T-helper 2 cell treated with Interferon-gamma antibody and Interleukin-4, amounts not matched to agents 5 μg/mL and 100 μg/mL, for 36 hours (primary cell): ENCODE measurements at regions not wholly inside any gene's neighbourhood (a gene's known extent, or its start where the extent isn't known, plus 50 kb on each side); places are given as distances from the start of the nearest gene placed in this dataset.

Experiments used
- DNase-seq: peaks from one replicate; pipeline ENCODE4 v3.0.0; 2021; ENCODE audit warnings: low spot score
- H3K27ac Mint-ChIP-seq: one replicate; pipeline ENCODE4 v1.8.0; 2021; ENCODE audit warnings: mild to moderate bottlenecking, mixed read lengths
- H3K27me3 Mint-ChIP-seq: one replicate; pipeline ENCODE4 v1.8.0; 2021; ENCODE audit warnings: low read depth, mixed read lengths
- H3K36me3 Mint-ChIP-seq: one replicate; pipeline ENCODE4 v1.8.0; 2021; ENCODE audit warnings: low read depth, mixed read lengths
- H3K4me1 Mint-ChIP-seq: one replicate; pipeline ENCODE4 v1.8.0; 2021; ENCODE audit warnings: low read depth, mixed read lengths
- H3K4me3 Mint-ChIP-seq: one replicate; pipeline ENCODE4 v1.8.0; 2022; ENCODE audit warnings: mild to moderate bottlenecking, moderate library complexity, mixed read lengths
- H3K9me3 Mint-ChIP-seq: one replicate; pipeline ENCODE4 v1.8.0; 2021; ENCODE audit warnings: mixed read lengths

DNA sequence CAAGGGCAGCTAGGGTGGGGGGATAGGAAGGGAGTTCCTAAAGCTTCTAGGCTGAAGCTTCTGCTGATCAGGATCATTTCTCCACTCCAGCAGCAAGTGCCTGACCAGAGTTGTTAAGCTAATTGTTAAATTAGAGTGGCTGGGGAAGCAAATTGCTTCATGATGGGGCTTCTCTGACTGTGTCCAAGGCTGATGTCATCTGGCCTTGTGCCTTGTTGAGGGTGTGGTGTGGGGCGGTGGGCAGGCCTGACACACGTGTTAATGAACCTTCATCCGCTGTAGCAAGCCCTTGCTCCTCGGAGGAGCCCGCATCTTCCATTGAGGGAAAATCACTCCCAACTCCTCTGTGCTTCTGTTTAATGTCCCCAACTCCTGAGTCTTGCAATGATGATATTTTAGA lies 84.3 kb upstream of the ROPN1 start:
- H3K4me1 Mint-ChIP-seq, result no peaks in the 10 kb centered on the region
- peaks cover 6% of the 10 kb centered on the region for H3K27me3 Mint-ChIP-seq
- H3K27ac Mint-ChIP-seq, result no peak overlapping the region
- no peak overlapping the region for H3K4me3 Mint-ChIP-seq
- DNase-seq, result no peak
- no peaks in the 10 kb centered on the region for H3K36me3 Mint-ChIP-seq
- H3K9me3 Mint-ChIP-seq, result no peaks in the 10 kb centered on the region

DNA sequence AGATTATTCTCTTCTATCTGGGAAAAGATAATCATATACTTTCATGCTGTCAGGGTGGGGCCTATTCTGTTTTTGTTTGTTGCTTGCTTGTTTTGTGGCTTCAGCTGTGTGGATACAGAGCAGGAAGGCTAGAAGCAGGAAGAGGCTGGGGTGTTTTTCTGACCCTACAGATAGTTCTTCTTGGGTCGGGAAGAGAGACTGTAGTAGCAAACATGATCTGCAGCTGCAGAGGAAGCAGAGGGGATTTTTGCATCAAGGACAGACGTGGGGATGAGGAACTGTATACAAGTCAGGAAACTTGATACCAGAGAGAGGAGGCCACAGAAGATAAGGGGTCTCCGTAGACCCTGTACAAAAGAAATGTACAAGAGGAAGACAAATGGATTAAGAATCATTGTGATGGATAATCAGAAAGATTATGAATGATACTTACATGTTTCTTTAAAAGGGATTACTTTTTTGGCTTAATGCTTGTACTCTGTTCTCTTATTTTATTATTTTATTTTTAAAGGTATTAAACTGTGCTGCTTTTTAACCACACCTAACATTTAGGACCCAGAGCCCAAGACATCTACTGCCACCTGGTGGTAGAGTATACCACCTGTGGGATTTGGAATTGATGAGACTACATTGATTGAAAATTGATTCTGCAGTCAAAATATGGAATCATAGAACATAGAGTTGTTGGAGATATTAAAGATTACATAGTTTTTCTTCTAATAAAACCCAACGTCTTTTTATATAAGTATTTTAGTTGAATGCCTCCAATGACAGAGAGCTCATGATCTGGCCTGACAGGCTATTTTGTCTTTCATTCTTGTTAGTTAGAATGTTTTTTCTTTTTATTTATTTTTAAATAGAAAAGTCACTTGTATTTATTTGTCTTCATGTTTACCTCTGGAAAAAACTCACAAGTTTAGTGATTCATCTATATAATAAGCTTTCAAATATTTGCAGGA lies 87.3 kb upstream of the ROPN1 start:
- no peak for DNase-seq
- H3K9me3 Mint-ChIP-seq, result no peaks in the 10 kb centered on the region
- H3K27me3 Mint-ChIP-seq, result peaks cover 3% of the 10 kb centered on the region
- no peak overlapping the region for H3K27ac Mint-ChIP-seq
- H3K36me3 Mint-ChIP-seq, result no peaks in the 10 kb centered on the region
- H3K4me1 Mint-ChIP-seq, result no peaks in the 10 kb centered on the region
- no peak overlapping the region for H3K4me3 Mint-ChIP-seq

GRCh38 chr3:124079912-124080276 lies 88.0 kb upstream of the ROPN1 start:
- H3K4me3 Mint-ChIP-seq, result no peak overlapping the region
- H3K36me3 Mint-ChIP-seq, result no peaks in the 10 kb centered on the region
- no peak overlapping the region for H3K27ac Mint-ChIP-seq
- no peak for DNase-seq
- no peaks in the 10 kb centered on the region for H3K9me3 Mint-ChIP-seq
- H3K4me1 Mint-ChIP-seq, result no peaks in the 10 kb centered on the region
- H3K27me3 Mint-ChIP-seq, result peaks cover 3% of the 10 kb centered on the region

- H3K36me3 Mint-ChIP-seq, result no peaks in the 10 kb centered on the region
- H3K4me1 Mint-ChIP-seq, result no peaks in the 10 kb centered on the region
- no peak overlapping the region for H3K27ac Mint-ChIP-seq
- peaks cover 12% of the 10 kb centered on the region for H3K27me3 Mint-ChIP-seq
- no peak for DNase-seq
- no peaks in the 10 kb centered on the region for H3K9me3 Mint-ChIP-seq
- no peak overlapping the region for H3K4me3 Mint-ChIP-seq
Observed at GRCh38 chr3:124082343-124082742, 90.4 kb upstream of the ROPN1 start.

GRCh38 chr3:124084022-124084881 lies 92.3 kb upstream of the ROPN1 start:
- DNase-seq, result no peak
- H3K27ac Mint-ChIP-seq, result no peak overlapping the region
- no peak overlapping the region for H3K4me3 Mint-ChIP-seq
- peaks cover 12% of the 10 kb centered on the region for H3K27me3 Mint-ChIP-seq
- no peaks in the 10 kb centered on the region for H3K9me3 Mint-ChIP-seq
- no peaks in the 10 kb centered on the region for H3K4me1 Mint-ChIP-seq
- H3K36me3 Mint-ChIP-seq, result no peaks in the 10 kb centered on the region

DNA sequence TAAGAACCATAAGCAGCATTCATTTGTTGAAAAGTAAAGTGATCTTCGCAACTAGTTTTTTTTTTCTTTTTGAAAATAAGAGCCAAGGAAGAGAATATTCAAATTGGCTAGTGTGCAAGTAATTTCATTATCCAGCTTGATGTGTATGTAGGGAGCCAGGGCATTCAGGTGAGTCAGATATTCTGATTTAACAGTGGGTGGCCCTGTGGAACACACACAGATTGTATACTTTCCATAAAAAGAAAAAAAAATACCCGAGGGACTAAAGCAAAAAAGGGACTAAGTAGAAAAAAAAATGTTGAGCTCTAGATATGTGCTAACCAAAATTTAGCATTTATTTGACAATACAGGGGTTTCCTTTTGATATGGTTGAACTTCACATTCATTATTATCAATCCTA lies 96.9 kb upstream of the ROPN1 start:
- no peaks in the 10 kb centered on the region for H3K9me3 Mint-ChIP-seq
- H3K36me3 Mint-ChIP-seq, result no peaks in the 10 kb centered on the region
- no peak overlapping the region for H3K27ac Mint-ChIP-seq
- H3K4me1 Mint-ChIP-seq, result no peaks in the 10 kb centered on the region
- no peak overlapping the region for H3K4me3 Mint-ChIP-seq
- no peak for DNase-seq
- H3K27me3 Mint-ChIP-seq, result peaks cover 14% of the 10 kb centered on the region

DNA sequence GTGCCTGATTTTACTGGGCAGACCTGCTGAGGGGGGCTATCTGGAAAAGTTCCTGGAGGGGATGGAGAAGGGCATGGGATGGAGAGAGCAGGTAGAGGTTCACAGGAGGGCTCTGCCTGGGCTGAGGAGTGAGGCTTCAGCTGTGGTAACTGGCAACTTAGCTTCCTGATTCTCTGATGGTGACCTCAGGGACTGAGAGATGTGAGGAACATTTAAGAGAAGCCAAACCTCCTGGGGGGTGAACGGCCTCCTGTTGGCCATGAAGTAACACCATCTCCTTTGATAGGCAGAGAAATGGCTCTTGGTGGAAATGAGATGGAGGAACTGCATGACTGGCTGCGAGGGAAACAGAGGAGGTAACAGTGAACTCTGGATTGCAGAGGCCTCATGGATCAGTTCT lies 97.3 kb upstream of the ROPN1 start:
- Mint-ChIP-seq H3K9me3 (no peaks in the 10 kb centered on the region), H3K4me3 (no peak overlapping the region), H3K27me3 (peaks cover 14% of the 10 kb centered on the region), H3K27ac (no peak overlapping the region), H3K4me1 (no peaks in the 10 kb centered on the region), H3K36me3 (no peaks in the 10 kb centered on the region)
- no peak for DNase-seq

DNA sequence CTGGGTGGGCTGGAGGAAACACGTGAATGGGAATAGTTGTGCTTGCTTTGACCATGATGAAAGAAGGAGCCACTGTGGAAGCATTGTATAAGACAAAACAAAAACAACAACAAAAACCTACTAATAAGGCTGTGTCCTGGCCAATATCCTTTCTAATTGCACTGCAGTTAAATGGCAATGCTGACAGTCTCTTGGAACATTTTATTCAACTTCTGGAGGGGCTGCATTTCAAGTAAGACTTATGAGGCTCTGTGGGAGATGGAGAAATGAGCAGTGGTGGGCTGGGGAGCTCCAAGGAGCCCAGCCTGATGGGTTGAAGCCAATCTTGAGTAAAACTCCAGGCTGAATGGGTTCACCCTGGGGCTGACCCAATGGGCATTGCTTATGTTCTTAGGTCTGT lies 99.8 kb upstream of the ROPN1 start:
- Mint-ChIP-seq H3K9me3 (no peaks in the 10 kb centered on the region), H3K27ac (no peak overlapping the region), H3K4me3 (no peak overlapping the region), H3K36me3 (no peaks in the 10 kb centered on the region), H3K4me1 (no peaks in the 10 kb centered on the region), H3K27me3 (peaks cover 6% of the 10 kb centered on the region)
- no peak for DNase-seq

DNA sequence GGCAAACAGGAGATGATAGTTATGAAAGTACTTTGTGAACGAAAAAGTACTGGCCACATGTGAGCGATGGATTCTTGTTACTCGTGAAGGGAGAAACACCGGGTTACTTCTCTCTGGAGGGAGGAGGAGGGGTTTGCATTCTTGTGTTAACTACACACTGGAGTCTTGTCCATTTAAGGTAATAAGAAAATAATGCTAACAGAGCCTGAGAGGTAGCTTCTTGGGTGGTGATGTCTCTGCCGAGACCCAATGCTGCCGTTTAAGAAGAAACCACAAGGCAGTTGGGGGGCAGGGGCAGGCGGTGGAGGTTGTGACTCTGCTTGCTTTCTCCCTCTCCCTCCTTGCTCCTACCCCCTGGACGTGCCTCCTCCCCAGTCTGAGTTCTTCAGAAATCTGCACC lies 100.9 kb upstream of the ROPN1 start:
- H3K27me3 Mint-ChIP-seq, result peaks cover 6% of the 10 kb centered on the region
- H3K36me3 Mint-ChIP-seq, result no peaks in the 10 kb centered on the region
- H3K4me1 Mint-ChIP-seq, result no peaks in the 10 kb centered on the region
- no peak for DNase-seq
- no peaks in the 10 kb centered on the region for H3K9me3 Mint-ChIP-seq
- H3K27ac Mint-ChIP-seq, result no peak overlapping the region
- H3K4me3 Mint-ChIP-seq, result no peak overlapping the region

GRCh38 chr3:124094496-124094895 lies 102.6 kb upstream of the ROPN1 start:
- H3K36me3 Mint-ChIP-seq, result no peaks in the 10 kb centered on the region
- peaks cover 9% of the 10 kb centered on the region for H3K27me3 Mint-ChIP-seq
- no peak overlapping the region for H3K4me3 Mint-ChIP-seq
- no peak for DNase-seq
- H3K9me3 Mint-ChIP-seq, result no peaks in the 10 kb centered on the region
- no peak overlapping the region for H3K27ac Mint-ChIP-seq
- no peaks in the 10 kb centered on the region for H3K4me1 Mint-ChIP-seq

DNA sequence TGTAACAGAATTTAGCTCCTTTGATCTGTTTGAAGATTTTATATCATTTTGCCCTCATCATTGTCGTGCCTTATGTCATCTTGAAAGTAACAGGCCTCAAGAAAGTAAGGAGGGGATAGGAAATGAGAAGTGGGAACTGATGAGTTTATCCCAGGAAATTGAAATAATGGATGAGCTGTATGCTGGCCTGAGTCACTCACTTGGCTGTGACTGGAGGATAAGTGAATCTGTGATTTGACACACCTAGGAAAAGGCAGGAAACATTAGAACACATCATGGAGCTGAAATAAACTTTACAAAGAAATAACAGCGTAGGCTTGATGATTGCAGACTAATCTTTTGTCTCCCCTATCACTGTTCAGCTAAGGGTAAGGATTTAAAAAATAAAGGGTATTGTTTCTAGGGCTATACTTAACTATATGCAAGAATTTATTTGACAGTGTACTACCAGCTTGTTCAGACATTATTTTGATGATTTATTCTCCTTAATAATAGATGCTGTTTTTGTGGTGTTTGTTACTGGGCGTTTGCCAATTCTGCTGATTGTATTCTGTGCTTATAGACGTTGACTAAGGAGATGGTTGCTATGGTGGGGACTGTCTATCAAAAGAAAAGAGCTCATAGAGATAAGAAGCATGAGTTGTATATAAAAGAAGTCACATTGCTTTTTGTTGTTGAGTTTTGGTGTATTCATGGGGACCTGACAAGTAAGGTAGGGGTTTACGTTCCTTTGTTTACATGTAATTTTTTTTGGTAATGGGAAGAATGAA lies 105.6 kb upstream of the ROPN1 start:
- DNase-seq, result no peak
- H3K36me3 Mint-ChIP-seq, result no peaks in the 10 kb centered on the region
- H3K27ac Mint-ChIP-seq, result no peak overlapping the region
- no peaks in the 10 kb centered on the region for H3K9me3 Mint-ChIP-seq
- H3K4me1 Mint-ChIP-seq, result no peaks in the 10 kb centered on the region
- H3K27me3 Mint-ChIP-seq, result peaks cover 9% of the 10 kb centered on the region
- H3K4me3 Mint-ChIP-seq, result no peak overlapping the region

DNA sequence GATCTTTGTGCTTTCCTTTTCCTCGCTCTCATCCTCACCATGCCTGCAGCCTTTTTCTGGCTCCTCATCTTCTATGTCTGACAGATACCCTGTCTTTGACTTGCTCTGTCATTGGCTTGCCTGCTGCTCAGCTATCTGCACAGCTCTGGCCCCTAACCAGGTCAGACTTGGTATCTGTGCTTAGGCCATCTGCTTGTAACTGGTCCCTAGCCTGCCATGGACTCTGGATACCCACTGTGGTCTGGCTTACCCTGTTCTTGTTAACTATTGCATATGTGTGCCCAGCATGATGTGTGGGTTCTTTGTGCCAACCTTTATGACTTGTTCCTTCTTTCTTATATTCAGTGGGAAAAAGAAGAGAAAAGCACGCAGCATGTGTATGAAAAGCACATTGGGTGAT lies 109.7 kb upstream of the ROPN1 start:
- no peaks in the 10 kb centered on the region for H3K4me1 Mint-ChIP-seq
- no peak for DNase-seq
- H3K27me3 Mint-ChIP-seq, result peaks cover 2% of the 10 kb centered on the region
- H3K36me3 Mint-ChIP-seq, result no peaks in the 10 kb centered on the region
- no peak overlapping the region for H3K4me3 Mint-ChIP-seq
- no peaks in the 10 kb centered on the region for H3K9me3 Mint-ChIP-seq
- H3K27ac Mint-ChIP-seq, result no peak overlapping the region

DNA sequence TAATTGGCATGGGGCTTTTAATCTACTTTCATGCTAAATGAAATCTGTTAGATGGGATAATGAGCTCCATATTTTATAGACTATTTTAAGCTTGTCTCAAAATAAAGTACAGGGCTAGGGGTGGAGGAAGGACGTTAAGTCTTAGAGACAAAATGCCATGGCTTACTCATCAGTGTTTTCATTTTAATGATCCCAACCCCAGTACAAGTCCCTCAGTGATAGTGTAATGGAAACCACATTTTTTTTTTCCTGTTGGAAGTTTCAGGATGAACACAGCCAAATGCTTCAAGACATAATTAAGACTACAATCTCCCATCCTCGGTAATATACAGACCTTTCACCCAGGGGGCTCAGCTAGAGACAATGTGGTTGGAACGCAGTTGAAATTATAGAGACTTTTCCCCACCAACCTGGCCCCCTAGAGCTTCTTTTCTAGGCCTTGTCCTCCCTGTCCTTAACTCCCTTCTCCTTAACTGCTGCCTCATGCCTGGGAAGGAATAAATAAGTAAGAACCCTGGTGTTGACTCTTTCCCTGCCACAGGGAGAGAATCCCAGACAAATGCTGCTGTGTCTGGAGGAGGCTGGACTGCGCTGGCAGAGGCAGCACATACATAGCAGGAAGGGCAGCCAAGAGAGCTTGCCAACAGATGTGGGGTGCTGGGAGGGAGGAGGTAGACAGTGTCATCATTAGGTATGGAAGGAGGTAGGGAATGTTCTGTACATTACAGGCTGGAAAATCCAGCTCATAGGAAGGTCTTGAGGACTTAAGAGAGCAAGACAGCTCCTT lies 115.4 kb upstream of the ROPN1 start:
- Mint-ChIP-seq H3K36me3 (no peaks in the 10 kb centered on the region), H3K4me3 (no peak overlapping the region), H3K27ac (no peak overlapping the region), H3K4me1 (no peaks in the 10 kb centered on the region), H3K9me3 (no peaks in the 10 kb centered on the region), H3K27me3 (no peaks in the 10 kb centered on the region)
- no peak for DNase-seq
